GM23338 (cell line): ENCODE measurements at regions not wholly inside any gene's neighbourhood (a gene's known extent, or its start where the extent isn't known, plus 50 kb on each side); places are given as distances from the start of the nearest gene placed in this dataset.

ENCODE experiments used
- ATAC-seq: fragments of 200-7000 bp; cut with Tn5 transposase; 3 replicates; pipeline ENCODE4 v1.9.1; 2020
- DNase-seq: peaks from one replicate; pipeline ENCODE4 v3.0.0-alpha.2; 2015; ENCODE audit warnings: low spot score
- H2AFZ ChIP-seq: fragments of 200-600 bp; sonication (generic); 2 replicates; pipeline ENCODE4 v1.8.0; 2016; ENCODE audit warnings: antibody characterized with exemption, mild to moderate bottlenecking, moderate library complexity
- H3F3A ChIP-seq: fragments of 200-600 bp; sonication (generic); replicated peaks from 2 replicates; pipeline ENCODE4 v1.8.0; 2017; ENCODE audit warnings: antibody characterized with exemption, mixed run types, low read depth
- H3K27ac ChIP-seq: fragments of 200-600 bp; sonication (generic); 2 replicates; pipeline ENCODE4 v1.6.1; 2016; ENCODE audit warnings: low read depth
- H3K27me3 ChIP-seq: fragments of 200-600 bp; sonication (generic); 2 replicates; pipeline ENCODE4 v1.8.0; 2016; ENCODE audit warnings: mild to moderate bottlenecking, mixed run types, moderate library complexity; ENCODE audit not compliant: insufficient read depth
- H3K36me3 ChIP-seq: fragments of 200-600 bp; sonication (generic); 2 replicates; pipeline ENCODE4 v1.8.0; 2016; ENCODE audit warnings: mild to moderate bottlenecking; ENCODE audit not compliant: insufficient read depth
- H3K4me1 ChIP-seq: fragments of 200-600 bp; sonication (generic); 2 replicates; pipeline ENCODE4 v1.8.0; 2016; ENCODE audit warnings: mild to moderate bottlenecking, moderate library complexity; ENCODE audit not compliant: insufficient read depth
- H3K4me2 ChIP-seq: fragments of 200-600 bp; sonication (generic); 2 replicates; pipeline ENCODE4 v1.7.1; 2017; ENCODE audit warnings: mixed run types
- H3K4me3 ChIP-seq: fragments of 200-600 bp; sonication (generic); 2 replicates; pipeline ENCODE4 v1.6.1; 2016; ENCODE audit warnings: mixed run types
- H3K79me2 ChIP-seq: fragments of 200-600 bp; sonication (generic); replicated peaks from 2 replicates; pipeline ENCODE4 v1.8.0; 2017; ENCODE audit warnings: mild to moderate bottlenecking; ENCODE audit not compliant: insufficient read depth
- H3K9me2 ChIP-seq: fragments of 200-600 bp; sonication (generic); 2 replicates; pipeline ENCODE4 v1.8.0; 2017; ENCODE audit not compliant: insufficient read depth
- H4K20me1 ChIP-seq: fragments of 200-600 bp; sonication (generic); replicated peaks from 2 replicates; pipeline ENCODE4 v1.8.0; 2017; ENCODE audit warnings: mild to moderate bottlenecking; ENCODE audit not compliant: insufficient read depth
- H3K27ac Mint-ChIP-seq: 2 replicates; pipeline ENCODE4 v1.8.0; 2020; ENCODE audit warnings: inconsistent platforms, mild to moderate bottlenecking, moderate library complexity, mixed read lengths
- H3K27me3 Mint-ChIP-seq: 3 replicates; pipeline ENCODE4 v1.8.0; 2022; ENCODE audit warnings: low read depth, mild to moderate bottlenecking, moderate library complexity, mixed read lengths, inconsistent platforms; ENCODE audit not compliant: insufficient read depth, poor library complexity
- H3K36me3 Mint-ChIP-seq: 3 replicates; pipeline ENCODE4 v1.8.0; 2021; ENCODE audit warnings: low read depth, mild to moderate bottlenecking, inconsistent platforms, moderate library complexity, mixed read lengths
- H3K4me1 Mint-ChIP-seq: 3 replicates; pipeline ENCODE4 v1.8.0; 2020; ENCODE audit warnings: mild to moderate bottlenecking, inconsistent platforms, mixed read lengths
- H3K4me3 Mint-ChIP-seq: 3 replicates; pipeline ENCODE4 v1.8.0; 2021; ENCODE audit warnings: moderate library complexity, mild to moderate bottlenecking, inconsistent platforms, mixed read lengths
- H3K9me3 Mint-ChIP-seq: 3 replicates; pipeline ENCODE4 v1.8.0; 2020; ENCODE audit warnings: moderate library complexity, mild to moderate bottlenecking, inconsistent platforms, mixed read lengths
- CREB1 ChIP-seq: fragments of 250-450 bp; sonication (Bioruptor Pico); IDR thresholded peaks from 2 replicates; pipeline ENCODE4 v1.5.0; 2020; ENCODE audit warnings: low read depth, mild to moderate bottlenecking, moderate library complexity
- EZH2 ChIP-seq: fragments of 200-600 bp; sonication (generic); IDR thresholded peaks from one replicate; pipeline ENCODE4 v1.8.0; 2017; ENCODE audit warnings: antibody characterized with exemption, mild to moderate bottlenecking, low read depth; ENCODE audit not compliant: unreplicated experiment
- EZH2phosphoT487 ChIP-seq: fragments of 200-600 bp; sonication (generic); IDR thresholded peaks from one replicate; pipeline ENCODE4 v1.8.1; 2018; ENCODE audit warnings: antibody characterized with exemption; ENCODE audit not compliant: unreplicated experiment
- JUNB ChIP-seq: IDR thresholded peaks from one replicate; pipeline ENCODE4 v1.6.1; 2016; ENCODE audit warnings: antibody characterized with exemption; ENCODE audit not compliant: unreplicated experiment
- NANOG ChIP-seq: IDR thresholded peaks from 2 replicates; pipeline ENCODE4 v1.6.1; 2016; ENCODE audit warnings: antibody characterized with exemption, borderline replicate concordance
- ZNF331 ChIP-seq: fragments of 250-450 bp; sonication (Bioruptor Pico); IDR thresholded peaks from 2 replicates; pipeline ENCODE4 v1.5.0; 2020; ENCODE audit warnings: low read depth, mild to moderate bottlenecking, moderate library complexity
- TF ChIP-seq, protein P1 (sequence below), 2 experiments: fragments of 200-600 bp in 1 of 2; sonication (generic) in 1 of 2; conservative IDR thresholded peaks; 2 replicates each; pipeline versions ENCODE4 v1.5.1 to v1.6.1; 2016 to 2017; ENCODE audit warnings: antibody characterized with exemption in 2 of 2, low read depth in 2 of 2, mild to moderate bottlenecking in 2 of 2, moderate library complexity in 1 of 2
- TF ChIP-seq, protein P2 (sequence below): fragments of 250-450 bp; sonication (Bioruptor Pico); IDR thresholded peaks from 2 replicates; pipeline ENCODE4 v1.5.0; 2020; ENCODE audit warnings: mild to moderate bottlenecking, moderate library complexity

DNA sequence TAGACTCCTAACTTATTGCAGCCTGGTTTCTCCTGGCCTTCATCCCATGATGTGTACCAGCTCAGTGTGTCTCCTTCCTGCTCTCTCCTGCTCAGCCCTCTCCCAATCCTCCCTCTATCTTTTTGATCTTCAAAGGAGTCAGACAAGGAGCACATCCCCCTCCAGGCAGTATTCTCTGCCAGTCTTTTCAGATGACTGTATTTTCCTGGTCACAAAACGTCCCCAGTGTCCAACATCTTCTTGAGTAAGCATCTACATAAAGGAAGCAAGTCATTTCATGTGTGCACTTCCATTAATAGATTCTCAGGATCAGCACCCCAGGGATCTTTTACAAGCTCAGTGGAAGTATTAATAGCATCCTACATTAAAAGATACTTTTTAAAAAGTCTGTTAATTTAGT, 148.9 kb upstream of the THBS1 start:
- Mint-ChIP-seq H3K4me3 (no peak overlapping the region), H3K27ac (no peak overlapping the region), H3K4me1 (peaks cover 26% of the 10 kb centered on the region), H3K27me3 (peaks cover 1% of the 10 kb centered on the region), H3K9me3 (no peaks in the 10 kb centered on the region), H3K36me3 (no peaks in the 10 kb centered on the region)
- Histone ChIP-seq H3K4me3 (no peak overlapping the region), H4K20me1 (no peaks in the 10 kb centered on the region), H3K27me3 (no peaks in the 10 kb centered on the region), H2AFZ (no peak overlapping the region), H3K4me1 (peaks cover 26% of the 10 kb centered on the region), H3K79me2 (no peaks in the 10 kb centered on the region), H3K36me3 (no peaks in the 10 kb centered on the region; the same call in 1 of the 2 replicates), H3K4me2 (no peak overlapping the region), H3K9me2 (peaks cover 22% of the 10 kb centered on the region), H3K27ac (no peak overlapping the region), H3F3A (no peaks in the 10 kb centered on the region)
- TF ChIP-seq JUNB (no peak), NANOG (no peak), EZH2phosphoT487 (no peak), CREB1 (CRISPR knock-in tag) (no peak), EZH2 (no peak), ZNF331 (CRISPR knock-in tag) (no peak)
- TF ChIP-seq, protein P1, sequence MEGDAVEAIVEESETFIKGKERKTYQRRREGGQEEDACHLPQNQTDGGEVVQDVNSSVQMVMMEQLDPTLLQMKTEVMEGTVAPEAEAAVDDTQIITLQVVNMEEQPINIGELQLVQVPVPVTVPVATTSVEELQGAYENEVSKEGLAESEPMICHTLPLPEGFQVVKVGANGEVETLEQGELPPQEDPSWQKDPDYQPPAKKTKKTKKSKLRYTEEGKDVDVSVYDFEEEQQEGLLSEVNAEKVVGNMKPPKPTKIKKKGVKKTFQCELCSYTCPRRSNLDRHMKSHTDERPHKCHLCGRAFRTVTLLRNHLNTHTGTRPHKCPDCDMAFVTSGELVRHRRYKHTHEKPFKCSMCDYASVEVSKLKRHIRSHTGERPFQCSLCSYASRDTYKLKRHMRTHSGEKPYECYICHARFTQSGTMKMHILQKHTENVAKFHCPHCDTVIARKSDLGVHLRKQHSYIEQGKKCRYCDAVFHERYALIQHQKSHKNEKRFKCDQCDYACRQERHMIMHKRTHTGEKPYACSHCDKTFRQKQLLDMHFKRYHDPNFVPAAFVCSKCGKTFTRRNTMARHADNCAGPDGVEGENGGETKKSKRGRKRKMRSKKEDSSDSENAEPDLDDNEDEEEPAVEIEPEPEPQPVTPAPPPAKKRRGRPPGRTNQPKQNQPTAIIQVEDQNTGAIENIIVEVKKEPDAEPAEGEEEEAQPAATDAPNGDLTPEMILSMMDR (conservative IDR thresholded peaks at IDR 0.05; ENCODE audit: low read depth in 2 of 2), result no peak
- TF ChIP-seq, protein P2, sequence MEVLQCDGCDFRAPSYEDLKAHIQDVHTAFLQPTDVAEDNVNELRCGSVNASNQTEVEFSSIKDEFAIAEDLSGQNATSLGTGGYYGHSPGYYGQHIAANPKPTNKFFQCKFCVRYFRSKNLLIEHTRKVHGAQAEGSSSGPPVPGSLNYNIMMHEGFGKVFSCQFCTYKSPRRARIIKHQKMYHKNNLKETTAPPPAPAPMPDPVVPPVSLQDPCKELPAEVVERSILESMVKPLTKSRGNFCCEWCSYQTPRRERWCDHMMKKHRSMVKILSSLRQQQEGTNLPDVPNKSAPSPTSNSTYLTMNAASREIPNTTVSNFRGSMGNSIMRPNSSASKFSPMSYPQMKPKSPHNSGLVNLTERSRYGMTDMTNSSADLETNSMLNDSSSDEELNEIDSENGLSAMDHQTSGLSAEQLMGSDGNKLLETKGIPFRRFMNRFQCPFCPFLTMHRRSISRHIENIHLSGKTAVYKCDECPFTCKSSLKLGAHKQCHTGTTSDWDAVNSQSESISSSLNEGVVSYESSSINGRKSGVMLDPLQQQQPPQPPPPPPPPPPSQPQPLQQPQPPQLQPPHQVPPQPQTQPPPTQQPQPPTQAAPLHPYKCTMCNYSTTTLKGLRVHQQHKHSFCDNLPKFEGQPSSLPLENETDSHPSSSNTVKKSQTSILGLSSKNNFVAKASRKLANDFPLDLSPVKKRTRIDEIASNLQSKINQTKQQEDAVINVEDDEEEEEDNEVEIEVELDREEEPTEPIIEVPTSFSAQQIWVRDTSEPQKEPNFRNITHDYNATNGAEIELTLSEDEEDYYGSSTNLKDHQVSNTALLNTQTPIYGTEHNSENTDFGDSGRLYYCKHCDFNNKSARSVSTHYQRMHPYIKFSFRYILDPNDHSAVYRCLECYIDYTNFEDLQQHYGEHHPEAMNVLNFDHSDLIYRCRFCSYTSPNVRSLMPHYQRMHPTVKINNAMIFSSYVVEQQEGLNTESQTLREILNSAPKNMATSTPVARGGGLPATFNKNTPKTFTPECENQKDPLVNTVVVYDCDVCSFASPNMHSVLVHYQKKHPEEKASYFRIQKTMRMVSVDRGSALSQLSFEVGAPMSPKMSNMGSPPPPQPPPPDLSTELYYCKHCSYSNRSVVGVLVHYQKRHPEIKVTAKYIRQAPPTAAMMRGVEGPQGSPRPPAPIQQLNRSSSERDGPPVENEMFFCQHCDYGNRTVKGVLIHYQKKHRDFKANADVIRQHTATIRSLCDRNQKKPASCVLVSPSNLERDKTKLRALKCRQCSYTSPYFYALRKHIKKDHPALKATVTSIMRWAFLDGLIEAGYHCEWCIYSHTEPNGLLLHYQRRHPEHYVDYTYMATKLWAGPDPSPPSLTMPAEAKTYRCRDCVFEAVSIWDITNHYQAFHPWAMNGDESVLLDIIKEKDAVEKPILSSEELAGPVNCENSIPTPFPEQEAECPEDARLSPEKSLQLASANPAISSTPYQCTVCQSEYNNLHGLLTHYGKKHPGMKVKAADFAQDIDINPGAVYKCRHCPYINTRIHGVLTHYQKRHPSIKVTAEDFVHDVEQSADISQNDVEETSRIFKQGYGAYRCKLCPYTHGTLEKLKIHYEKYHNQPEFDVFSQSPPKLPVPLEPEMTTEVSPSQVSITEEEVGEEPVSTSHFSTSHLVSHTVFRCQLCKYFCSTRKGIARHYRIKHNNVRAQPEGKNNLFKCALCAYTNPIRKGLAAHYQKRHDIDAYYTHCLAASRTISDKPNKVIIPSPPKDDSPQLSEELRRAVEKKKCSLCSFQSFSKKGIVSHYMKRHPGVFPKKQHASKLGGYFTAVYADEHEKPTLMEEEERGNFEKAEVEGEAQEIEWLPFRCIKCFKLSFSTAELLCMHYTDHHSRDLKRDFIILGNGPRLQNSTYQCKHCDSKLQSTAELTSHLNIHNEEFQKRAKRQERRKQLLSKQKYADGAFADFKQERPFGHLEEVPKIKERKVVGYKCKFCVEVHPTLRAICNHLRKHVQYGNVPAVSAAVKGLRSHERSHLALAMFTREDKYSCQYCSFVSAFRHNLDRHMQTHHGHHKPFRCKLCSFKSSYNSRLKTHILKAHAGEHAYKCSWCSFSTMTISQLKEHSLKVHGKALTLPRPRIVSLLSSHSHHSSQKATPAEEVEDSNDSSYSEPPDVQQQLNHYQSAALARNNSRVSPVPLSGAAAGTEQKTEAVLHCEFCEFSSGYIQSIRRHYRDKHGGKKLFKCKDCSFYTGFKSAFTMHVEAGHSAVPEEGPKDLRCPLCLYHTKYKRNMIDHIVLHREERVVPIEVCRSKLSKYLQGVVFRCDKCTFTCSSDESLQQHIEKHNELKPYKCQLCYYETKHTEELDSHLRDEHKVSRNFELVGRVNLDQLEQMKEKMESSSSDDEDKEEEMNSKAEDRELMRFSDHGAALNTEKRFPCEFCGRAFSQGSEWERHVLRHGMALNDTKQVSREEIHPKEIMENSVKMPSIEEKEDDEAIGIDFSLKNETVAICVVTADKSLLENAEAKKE (CRISPR knock-in tag), result no peak
- ATAC-seq, result no peak
- no peak for DNase-seq
